NCI-H2081 (cell line): ENCODE measurements at regions not wholly inside any gene's neighbourhood (a gene's known extent, or its start where the extent isn't known, plus 50 kb on each side); places are given as distances from the start of the nearest gene placed in this dataset.
"Not testable (repeated sequence)": the region's sequence is repeated elsewhere in the genome, so short reads cannot be mapped to it uniquely, and the experiment has no call there.

Source experiments
- DNase-seq, 2 experiments: peaks; one replicate each; lab custom pipeline; 2025; lab: John Stamatoyannopoulos, UW

DNA sequence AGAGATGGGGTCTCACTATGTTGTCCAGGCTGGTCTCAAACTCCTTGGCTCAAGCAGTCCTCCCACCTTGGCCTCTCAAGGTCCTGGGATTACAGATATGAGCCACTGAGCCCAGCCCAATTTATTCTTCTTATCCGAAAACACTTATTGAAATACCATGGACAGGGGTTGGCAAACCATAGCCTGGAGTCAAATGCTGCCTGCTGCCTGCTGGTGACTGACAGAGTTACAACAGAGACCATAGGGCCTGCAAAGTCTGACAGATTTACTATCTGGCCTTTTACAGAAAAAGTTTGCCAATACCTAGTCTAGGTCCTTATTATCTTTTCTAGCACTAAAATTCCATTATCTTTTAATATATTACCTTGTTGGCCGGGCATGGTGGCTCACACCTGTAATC, 87.1 kb upstream of the ZNF281 start:
- no peak for DNase-seq

- no peak for DNase-seq
Measured at GRCh38 chr1:200495901-200496300, 86.1 kb upstream of the ZNF281 start.

DNA sequence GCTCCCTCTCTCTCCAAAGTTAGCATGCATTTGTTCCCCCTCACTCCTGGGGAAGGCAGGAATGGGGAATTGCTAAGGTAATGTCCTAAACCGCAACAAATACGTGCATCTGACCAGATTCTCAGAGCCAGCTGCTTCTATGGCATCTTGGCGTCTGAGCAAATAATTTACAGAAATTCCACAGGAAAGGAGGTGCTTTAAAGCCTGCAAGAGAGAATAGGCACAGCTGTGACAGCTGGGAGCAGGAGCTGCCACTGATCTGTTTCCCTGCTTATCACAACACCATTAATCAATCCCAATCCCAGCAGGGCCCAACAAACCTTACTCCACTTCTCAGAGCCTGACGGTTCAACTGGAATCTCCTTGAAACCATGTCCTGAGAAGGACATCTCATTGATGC, 83.5 kb upstream of the ZNF281 start:
- no peak for DNase-seq

DNA sequence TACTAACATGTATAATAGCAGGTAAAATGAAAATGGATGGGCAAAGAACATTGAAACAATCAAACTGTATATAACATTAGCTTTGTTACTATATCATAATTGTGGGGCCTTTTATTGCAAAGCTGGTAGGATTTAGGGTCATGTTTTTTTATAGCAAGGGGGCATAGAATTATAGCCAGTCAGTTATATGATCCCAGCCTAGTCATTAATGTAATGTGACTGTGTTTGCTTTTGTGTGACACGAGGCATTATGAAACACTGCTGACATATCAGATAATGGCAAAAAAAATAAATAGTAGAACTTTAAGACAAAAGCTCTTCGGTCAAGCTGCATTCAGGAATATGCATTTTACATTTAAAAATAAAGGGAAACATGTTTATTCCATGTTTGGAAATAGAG, 81.3 kb upstream of the ZNF281 start:
- DNase-seq, result peak in 1 of 2 experiments; percentile 40

GRCh38 chr1:200490183-200490582, 80.3 kb upstream of the ZNF281 start:
- no peak for DNase-seq

DNA sequence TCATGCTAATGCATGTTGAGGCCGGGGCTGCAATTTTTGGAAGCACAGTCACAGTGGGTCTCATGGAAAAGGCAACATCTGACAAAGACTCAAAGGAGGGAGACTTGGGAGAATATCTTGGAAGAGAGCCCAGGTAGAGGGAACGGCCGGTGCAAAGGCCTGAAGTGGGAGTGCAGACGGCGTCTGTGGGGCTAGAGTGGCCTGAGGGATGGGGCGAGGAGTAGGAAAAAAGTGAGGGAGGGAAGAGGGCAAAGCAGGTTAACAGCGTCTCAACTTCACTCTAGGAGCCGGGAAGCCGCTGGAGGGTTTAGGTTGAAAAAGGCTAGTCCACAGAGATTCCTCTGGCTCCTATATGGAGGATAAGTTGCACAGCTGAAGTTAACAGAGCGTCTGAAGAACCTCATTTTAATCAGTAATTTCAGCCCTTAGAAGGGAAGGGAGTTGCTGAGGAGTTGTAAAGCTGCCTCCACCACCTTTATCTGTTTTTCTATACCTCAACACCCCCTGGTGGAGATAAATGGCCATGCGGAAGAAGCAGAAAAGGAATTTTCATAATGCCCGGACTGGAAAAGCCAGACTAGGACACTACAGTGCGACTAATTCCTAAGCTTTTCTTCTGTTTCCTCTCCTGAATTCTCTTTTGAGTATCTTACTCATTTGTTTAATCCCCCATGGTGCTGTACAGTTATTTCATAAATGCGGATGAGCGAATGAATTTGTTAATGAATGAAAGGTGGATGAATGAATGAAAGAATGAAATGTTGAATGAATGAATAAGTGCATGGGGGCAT, 78.7 kb upstream of the ZNF281 start:
- peak; percentile 71 to 78 for DNase-seq

DNA sequence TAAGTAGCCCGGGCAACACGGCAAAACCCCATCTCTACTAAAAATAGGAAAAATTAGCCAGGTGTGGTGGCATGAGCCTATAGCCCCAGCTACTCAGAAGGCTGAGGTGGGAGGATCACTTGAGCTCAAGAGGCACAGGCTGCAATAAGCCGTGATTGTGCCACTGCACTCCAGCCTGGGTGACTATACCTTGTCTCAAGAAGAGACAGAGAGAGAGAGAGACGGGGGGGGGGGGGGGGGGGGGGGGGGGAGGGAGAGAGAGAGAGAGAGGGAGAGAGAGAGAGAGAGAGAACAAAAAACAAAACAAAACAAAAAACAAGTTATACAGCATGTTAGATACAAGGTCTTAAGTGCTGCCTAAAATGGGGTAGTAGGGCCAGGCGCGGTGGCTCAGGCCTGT, 77.8 kb upstream of the ZNF281 start:
- DNase-seq, result no peak

GRCh38 chr1:200486634-200487033, 76.8 kb upstream of the ZNF281 start:
- no peak for DNase-seq

DNA sequence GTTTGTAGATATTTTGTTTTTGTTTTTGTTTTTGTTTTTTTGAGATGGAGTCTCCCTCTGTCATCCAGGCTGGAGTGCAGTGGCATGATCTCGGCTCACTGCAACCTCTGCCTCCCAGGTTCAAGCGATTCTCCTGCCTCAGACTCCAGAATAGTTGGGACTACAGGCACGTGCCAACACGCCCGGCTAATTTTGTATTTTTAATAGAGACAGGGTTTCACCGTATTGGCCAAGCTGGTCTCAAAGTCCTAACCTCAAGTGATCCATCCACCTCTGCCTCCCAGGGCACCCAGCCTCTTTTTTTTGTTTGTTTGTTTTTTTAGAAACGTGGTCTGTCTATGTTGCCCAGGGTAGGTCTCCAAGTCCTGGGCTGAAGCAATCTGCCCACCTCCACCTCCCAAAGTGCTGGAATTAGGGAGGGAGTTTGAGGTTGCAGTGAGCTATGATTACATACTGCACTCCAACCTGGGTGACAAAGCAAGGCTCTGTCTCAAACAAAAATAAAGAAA, 74.7 kb upstream of the ZNF281 start:
- not testable (repeated sequence) for DNase-seq

- DNase-seq, result no peak
Measured at GRCh38 chr1:200483491-200484143, 73.8 kb upstream of the ZNF281 start.

DNA sequence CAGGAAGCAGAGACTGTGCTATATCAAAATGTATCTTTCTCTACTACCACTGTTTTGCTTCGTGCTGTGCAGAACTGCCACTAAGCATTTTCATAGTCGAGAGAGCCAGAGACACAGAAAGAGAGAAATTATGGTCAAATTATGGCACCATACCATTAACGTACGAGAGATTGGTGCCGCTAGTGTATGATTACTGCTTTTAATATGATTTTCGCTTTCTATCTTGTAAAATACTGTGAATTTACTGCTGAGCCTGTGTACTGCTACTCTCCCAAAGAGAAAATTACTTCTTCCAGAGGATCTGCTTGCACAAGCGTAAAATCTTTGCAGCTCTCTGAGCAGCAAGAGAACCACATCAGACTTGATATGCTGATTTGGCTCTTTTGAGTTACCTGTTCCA, 71.1 kb upstream of the ZNF281 start:
- no peak for DNase-seq

GRCh38 chr1:200479816-200480215, 70.0 kb upstream of the ZNF281 start:
- no peak for DNase-seq

DNA sequence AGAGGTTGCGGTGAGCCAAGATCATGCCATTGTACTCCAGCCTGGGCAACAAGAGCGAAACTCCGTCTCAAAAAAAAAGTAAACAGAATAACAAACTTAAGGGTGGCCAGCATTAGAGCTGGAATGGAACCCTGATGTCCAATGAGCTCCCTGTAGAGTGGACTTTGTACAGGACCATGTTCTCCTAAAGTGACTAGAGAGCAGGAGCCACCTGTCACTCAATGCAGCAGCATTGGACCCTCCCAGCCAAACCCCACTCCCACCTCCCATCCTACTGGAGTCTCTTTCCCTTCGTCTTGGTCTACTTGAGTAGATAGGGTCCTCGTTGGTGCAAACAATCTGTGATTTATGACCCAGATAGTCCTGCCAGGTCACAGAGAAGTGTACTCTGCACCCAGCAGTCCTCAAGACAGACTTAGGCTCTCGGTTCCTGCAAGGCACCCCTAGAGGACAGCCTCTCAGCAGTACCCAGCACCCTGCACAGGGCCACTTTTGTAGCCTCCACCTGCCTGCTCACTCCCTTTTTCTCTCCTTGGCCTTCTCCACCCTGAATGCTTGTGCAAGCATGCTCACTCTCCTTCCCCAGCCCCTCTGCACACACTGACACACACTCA, 69.2 kb upstream of the ZNF281 start:
- DNase-seq, result no peak

DNA sequence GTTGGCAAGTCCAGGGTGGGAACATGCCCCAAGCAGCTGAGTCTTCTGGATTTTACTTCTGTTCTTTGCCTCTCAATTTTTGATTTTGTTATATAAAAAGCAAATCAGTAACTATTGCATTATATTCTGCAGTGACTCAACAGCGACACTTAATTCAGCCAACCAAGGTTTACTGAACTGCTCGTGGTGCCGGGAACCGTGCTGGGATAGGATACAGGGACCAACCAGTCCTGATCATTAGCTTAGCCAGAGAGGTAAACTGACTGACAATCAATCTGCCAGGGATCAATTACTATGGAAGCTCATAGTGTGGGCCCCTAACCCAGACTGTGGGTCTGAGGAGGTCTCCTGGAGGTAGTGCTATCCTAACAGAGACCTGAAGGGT, 68.4 kb upstream of the ZNF281 start:
- DNase-seq, result no peak

GRCh38 chr1:200474633-200475032, 64.8 kb upstream of the ZNF281 start:
- DNase-seq, result no peak

GRCh38 chr1:200473698-200474371, 64.0 kb upstream of the ZNF281 start:
- DNase-seq, result peak in 1 of 2 experiments; percentile 27

GRCh38 chr1:200471739-200472138, 61.9 kb upstream of the ZNF281 start:
- no peak for DNase-seq

GRCh38 chr1:200468264-200469001, 58.6 kb upstream of the ZNF281 start:
- DNase-seq, result peak in 1 of 2 experiments; percentile 20

DNA sequence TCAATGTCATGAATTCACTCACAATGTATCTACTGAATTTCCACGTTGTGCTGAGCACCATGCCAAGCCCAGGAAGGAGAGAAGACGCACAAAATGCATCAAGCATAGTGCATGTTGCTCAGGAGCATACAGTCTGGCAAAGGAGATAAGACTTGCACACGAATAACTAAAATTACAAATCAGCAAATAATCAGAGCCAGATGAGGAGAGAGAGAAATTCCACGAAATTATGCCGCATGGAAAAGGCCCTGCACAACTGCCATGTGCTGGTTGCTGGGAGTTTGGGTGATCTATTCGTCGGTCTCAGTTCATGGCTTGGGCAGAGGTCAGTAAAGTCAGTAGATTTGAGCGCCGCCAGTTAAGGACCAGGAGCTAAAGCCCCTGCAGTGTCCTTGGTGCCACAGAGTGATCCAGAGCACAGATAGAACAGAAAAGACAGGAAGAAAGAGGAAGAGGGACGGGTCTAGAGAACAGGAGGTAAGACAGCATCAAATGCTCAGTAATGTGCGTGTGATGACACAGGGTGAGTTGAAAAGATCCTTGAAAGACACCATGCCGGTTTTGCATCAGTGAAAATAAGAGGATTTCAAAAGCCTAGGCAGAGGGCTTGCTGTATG, 55.1 kb upstream of the ZNF281 start:
- DNase-seq, result no peak
